H9 (cell line): ENCODE measurements at regions not wholly inside any gene's neighbourhood (a gene's known extent, or its start where the extent isn't known, plus 50 kb on each side); places are given as distances from the start of the nearest gene placed in this dataset.

Experiments
- DNase-seq: peaks from one replicate; pipeline ENCODE4 v3.0.0-alpha.2; 2017
- H2AFZ ChIP-seq: one replicate; pipeline ENCODE4 v1.6.1; 2013; ENCODE audit warnings: mild to moderate bottlenecking, low read length, control low read depth, moderate library complexity
- H2AK5ac ChIP-seq: 2 replicates; pipeline ENCODE4 v1.6.1; 2013; ENCODE audit warnings: low read length, control low read depth, mixed read lengths; ENCODE audit not compliant: insufficient read length
- H2BK120ac ChIP-seq: one replicate; pipeline ENCODE4 v1.6.1; 2013; ENCODE audit warnings: low read depth, mild to moderate bottlenecking, low read length, control low read depth, inconsistent platforms; ENCODE audit not compliant: poor library complexity, severe bottlenecking
- H2BK12ac ChIP-seq: 2 replicates; pipeline ENCODE4 v1.6.1; 2013; ENCODE audit warnings: low read length, control low read depth, mixed read lengths, low read depth; ENCODE audit not compliant: insufficient read length
- H2BK15ac ChIP-seq: 2 replicates; pipeline ENCODE4 v1.6.1; 2013; ENCODE audit warnings: low read depth, low read length, control low read depth
- H2BK20ac ChIP-seq: one replicate; pipeline ENCODE4 v1.6.1; 2013; ENCODE audit warnings: low read depth, mild to moderate bottlenecking, low read length, control low read depth, inconsistent platforms; ENCODE audit not compliant: poor library complexity, severe bottlenecking
- H2BK5ac ChIP-seq: 2 replicates; pipeline ENCODE4 v1.6.1; 2013; ENCODE audit warnings: low read length, control low read depth, mixed read lengths; ENCODE audit not compliant: insufficient read length
- H3K14ac ChIP-seq: 2 replicates; pipeline ENCODE4 v1.6.1; 2013; ENCODE audit warnings: low read length, control low read depth; ENCODE audit not compliant: insufficient read depth
- H3K18ac ChIP-seq: 2 replicates; pipeline ENCODE4 v1.6.1; 2013; ENCODE audit warnings: low read depth, mild to moderate bottlenecking, mixed read lengths, low read length, control low read depth; ENCODE audit not compliant: insufficient read length
- H3K23ac ChIP-seq: 2 replicates; pipeline ENCODE4 v1.6.1; 2013; ENCODE audit warnings: low read length, control low read depth, mixed read lengths, low read depth; ENCODE audit not compliant: insufficient read length
- H3K23me2 ChIP-seq: 2 replicates; pipeline ENCODE4 v1.6.1; 2013; ENCODE audit warnings: low read depth, mild to moderate bottlenecking, mixed read lengths, low read length, control low read depth; ENCODE audit not compliant: insufficient read length, poor library complexity, severe bottlenecking
- H3K27ac ChIP-seq: 2 replicates; pipeline ENCODE4 v1.5.1; 2013; ENCODE audit warnings: low read length, control low read depth, mixed read lengths, low read depth; ENCODE audit not compliant: insufficient read length
- H3K27me3 ChIP-seq: 2 replicates; pipeline ENCODE4 v1.6.1; 2013; ENCODE audit warnings: low read length, control low read depth, inconsistent platforms; ENCODE audit not compliant: insufficient read depth
- H3K4ac ChIP-seq: 2 replicates; pipeline ENCODE4 v1.6.1; 2013; ENCODE audit warnings: low read depth, mild to moderate bottlenecking, control low read depth, inconsistent platforms, low read length, moderate library complexity
- H3K4me1 ChIP-seq: 2 replicates; pipeline ENCODE4 v1.6.1; 2013; ENCODE audit warnings: low read length, control low read depth, inconsistent platforms; ENCODE audit not compliant: insufficient read depth
- H3K4me2 ChIP-seq: 2 replicates; pipeline ENCODE4 v1.6.1; 2013; ENCODE audit warnings: low read length, control low read depth, mixed read lengths; ENCODE audit not compliant: insufficient read length, insufficient read depth
- H3K56ac ChIP-seq: 2 replicates; pipeline ENCODE4 v1.6.1; 2013; ENCODE audit warnings: low read depth, mild to moderate bottlenecking, mixed read lengths, low read length, control low read depth; ENCODE audit not compliant: insufficient read length
- H3K79me1 ChIP-seq: 2 replicates; pipeline ENCODE4 v1.6.1; 2013; ENCODE audit warnings: low read depth, mild to moderate bottlenecking, moderate library complexity, low read length, control low read depth, inconsistent platforms; ENCODE audit not compliant: insufficient read depth, poor library complexity, severe bottlenecking
- H3K79me2 ChIP-seq: 2 replicates; pipeline ENCODE4 v1.6.1; 2013; ENCODE audit warnings: low read length, control low read depth, inconsistent platforms; ENCODE audit not compliant: insufficient read depth
- H3K9ac ChIP-seq: 2 replicates; pipeline ENCODE4 v1.6.1; 2013; ENCODE audit warnings: low read length, control low read depth, mixed read lengths; ENCODE audit not compliant: insufficient read length; ENCODE audit errors: extremely low read depth
- H3K9me3 ChIP-seq: one replicate; pipeline ENCODE4 v1.6.1; 2013; ENCODE audit warnings: low read depth, low read length, inconsistent platforms; ENCODE audit not compliant: control insufficient read depth
- H3T11ph ChIP-seq: one replicate; pipeline ENCODE4 v1.6.1; 2013; ENCODE audit warnings: mild to moderate bottlenecking, low read length, control low read depth, inconsistent platforms
- H4K20me1 ChIP-seq: one replicate; pipeline ENCODE4 v1.6.1; 2013; ENCODE audit not compliant: control insufficient read depth, insufficient read length, insufficient read depth
- H4K5ac ChIP-seq: 2 replicates; pipeline ENCODE4 v1.6.1; 2013; ENCODE audit warnings: low read depth, mild to moderate bottlenecking, mixed read lengths, low read length, control low read depth; ENCODE audit not compliant: insufficient read length
- H4K8ac ChIP-seq: replicated peaks from 2 replicates; pipeline ENCODE4 v1.6.1; 2013; ENCODE audit warnings: low read length, control low read depth, mixed read lengths, low read depth; ENCODE audit not compliant: insufficient read length
- H4K91ac ChIP-seq: 2 replicates; pipeline ENCODE4 v1.6.1; 2013; ENCODE audit warnings: low read depth, mild to moderate bottlenecking, moderate library complexity, mixed read lengths, low read length, control low read depth; ENCODE audit not compliant: insufficient read length
- H3K27ac Mint-ChIP-seq, 3 experiments: 2 replicates in 2 of 3; 3 replicates in 1 of 3; pipeline ENCODE4 v1.8.0; 2020 to 2021; ENCODE audit warnings: mixed read lengths in 3 of 3, mild to moderate bottlenecking in 1 of 3, moderate library complexity in 1 of 3
- H3K27me3 Mint-ChIP-seq: 2 replicates; pipeline ENCODE4 v1.8.0; 2021; ENCODE audit warnings: low read depth, mild to moderate bottlenecking, moderate library complexity, mixed read lengths
- H3K36me3 Mint-ChIP-seq, 3 experiments: 2 replicates in 2 of 3; 3 replicates in 1 of 3; pipeline ENCODE4 v1.8.0; 2020 to 2021; ENCODE audit warnings: low read depth in 3 of 3, mixed read lengths in 3 of 3; ENCODE audit not compliant: insufficient read depth in 1 of 3
- H3K4me1 Mint-ChIP-seq, 2 experiments: 2 replicates each; pipeline ENCODE4 v1.8.0; 2020; ENCODE audit warnings: mixed read lengths in 2 of 2
- H3K4me3 Mint-ChIP-seq, 2 experiments: 2 replicates in 1 of 2; 3 replicates in 1 of 2; pipeline ENCODE4 v1.8.0; 2020 to 2021; ENCODE audit warnings: mild to moderate bottlenecking in 2 of 2, mixed read lengths in 2 of 2, moderate library complexity in 1 of 2
- H3K9me3 Mint-ChIP-seq, 2 experiments: 2 replicates in 1 of 2; 3 replicates in 1 of 2; pipeline ENCODE4 v1.8.0; 2020; ENCODE audit warnings: mild to moderate bottlenecking in 2 of 2, mixed read lengths in 2 of 2, moderate library complexity in 1 of 2
- WGBS: extraction: QIAGEN DNeasy Blood & Tissue Kit; methylation state at CpG from one replicate; pipeline ENCODE4 v1.1.7; 2013; ENCODE audit warnings: missing lambda C conversion rate, low lambda C conversion rate, mixed read lengths; ENCODE audit not compliant: insufficient read length; ENCODE audit errors: extremely low coverage; 5-methylcytosine and 5-hydroxymethylcytosine counted together
- TF ChIP-seq, protein P1 (sequence below): fragments of 200-600 bp; sonication (generic); conservative IDR thresholded peaks from 3 replicates; pipeline ENCODE4 v1.8.0; 2021; ENCODE audit warnings: antibody characterized with exemption, mild to moderate bottlenecking

DNA sequence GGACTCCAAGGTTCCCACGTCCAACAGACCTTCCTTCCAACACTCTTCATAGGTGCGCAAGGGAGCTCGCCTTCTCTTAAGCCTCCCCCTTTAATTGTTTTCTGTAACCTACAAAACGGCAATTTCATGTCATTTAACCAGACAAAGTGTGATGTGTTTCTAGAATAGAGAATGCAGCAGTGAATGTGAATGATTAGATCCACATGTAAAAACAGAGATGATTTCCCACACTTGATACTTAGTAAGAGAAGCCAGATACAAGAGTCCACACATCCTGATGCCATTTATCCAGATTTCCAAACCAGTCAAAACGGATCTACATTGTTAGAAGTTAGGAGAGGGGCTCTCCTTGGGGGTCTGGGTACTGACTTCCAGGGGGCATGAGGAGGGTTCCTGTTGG, 89.3 kb downstream of the IRF8 start:
- Histone ChIP-seq H2BK12ac (no peak overlapping the region), H3K23me2 (no peaks in the 10 kb centered on the region), H3K27ac (no peak overlapping the region), H2AFZ (no peak overlapping the region), H2BK120ac (no peak overlapping the region), H3T11ph (no peak overlapping the region), H2AK5ac (no peak overlapping the region), H2BK5ac (no peak overlapping the region), H3K4ac (no peak overlapping the region), H3K9ac (no peak overlapping the region), H4K8ac (no peak overlapping the region), H3K9me3 (no peaks in the 10 kb centered on the region), H3K56ac (no peak overlapping the region), H4K5ac (no peak overlapping the region), H4K20me1 (no peaks in the 10 kb centered on the region), H3K23ac (no peak overlapping the region), H2BK15ac (no peak overlapping the region), H3K18ac (no peak overlapping the region), H3K4me1 (no peaks in the 10 kb centered on the region), H4K91ac (no peak overlapping the region), H3K4me2 (no peak overlapping the region), H3K14ac (no peak overlapping the region), H3K79me1 (no peaks in the 10 kb centered on the region), H3K27me3 (no peaks in the 10 kb centered on the region), H3K79me2 (no peaks in the 10 kb centered on the region), H2BK20ac (no peak overlapping the region)
- no peak overlapping the region for H3K27ac Mint-ChIP-seq
- no peaks in the 10 kb centered on the region for H3K36me3 Mint-ChIP-seq
- peaks cover 18% of the 10 kb centered on the region; the same call in 1 of the 2 replicates for H3K27me3 Mint-ChIP-seq
- TF ChIP-seq, protein P1, sequence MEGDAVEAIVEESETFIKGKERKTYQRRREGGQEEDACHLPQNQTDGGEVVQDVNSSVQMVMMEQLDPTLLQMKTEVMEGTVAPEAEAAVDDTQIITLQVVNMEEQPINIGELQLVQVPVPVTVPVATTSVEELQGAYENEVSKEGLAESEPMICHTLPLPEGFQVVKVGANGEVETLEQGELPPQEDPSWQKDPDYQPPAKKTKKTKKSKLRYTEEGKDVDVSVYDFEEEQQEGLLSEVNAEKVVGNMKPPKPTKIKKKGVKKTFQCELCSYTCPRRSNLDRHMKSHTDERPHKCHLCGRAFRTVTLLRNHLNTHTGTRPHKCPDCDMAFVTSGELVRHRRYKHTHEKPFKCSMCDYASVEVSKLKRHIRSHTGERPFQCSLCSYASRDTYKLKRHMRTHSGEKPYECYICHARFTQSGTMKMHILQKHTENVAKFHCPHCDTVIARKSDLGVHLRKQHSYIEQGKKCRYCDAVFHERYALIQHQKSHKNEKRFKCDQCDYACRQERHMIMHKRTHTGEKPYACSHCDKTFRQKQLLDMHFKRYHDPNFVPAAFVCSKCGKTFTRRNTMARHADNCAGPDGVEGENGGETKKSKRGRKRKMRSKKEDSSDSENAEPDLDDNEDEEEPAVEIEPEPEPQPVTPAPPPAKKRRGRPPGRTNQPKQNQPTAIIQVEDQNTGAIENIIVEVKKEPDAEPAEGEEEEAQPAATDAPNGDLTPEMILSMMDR: no peak
- no peak overlapping the region for H3K4me3 Mint-ChIP-seq
- no CpG with 5 or more reads among the region's 5 CpGs for WGBS
- peaks cover 5 to 11% of the 10 kb centered on the region in 2 experiments for H3K4me1 Mint-ChIP-seq
- no peak for DNase-seq
- no peaks in the 10 kb centered on the region; a peak in 1 of 5 replicates for H3K9me3 Mint-ChIP-seq
